SK-N-SH (cell line): ENCODE measurements at regions not wholly inside any gene's neighbourhood (a gene's known extent, or its start where the extent isn't known, plus 50 kb on each side); places are given as distances from the start of the nearest gene placed in this dataset.

ENCODE experiments used
- CTCF ChIA-PET: fragments of 300-600, 350-600 bp; formaldehyde crosslinking; extraction: SDS; loops from one replicate; lab custom pipeline; 2021; lab: Yijun Ruan, JAX
- POLR2A ChIA-PET: fragments of 350-600 bp; sonication (Branson Sonifier 250); formaldehyde crosslinking; extraction: SDS; loops from one replicate; lab custom pipeline; 2020; ENCODE audit warnings: antibody characterized with exemption, inconsistent platforms; lab: Yijun Ruan, JAX
- DNase-seq: peaks from one replicate; pipeline ENCODE4 v3.0.0; 2012
- H2AFZ ChIP-seq: fragments of 200-600 bp; sonication (generic); 2 replicates; pipeline ENCODE4 v1.8.1; 2016; ENCODE audit warnings: antibody characterized with exemption, mild to moderate bottlenecking, low read depth
- H3F3A ChIP-seq: fragments of 200-600 bp; sonication (generic); replicated peaks from 2 replicates; pipeline ENCODE3; 2016; ENCODE audit warnings: antibody characterized with exemption, mild to moderate bottlenecking; ENCODE audit not compliant: insufficient read depth
- H3K27ac ChIP-seq, 2 experiments: fragments of 200-500 bp in 1 of 2; fragments of 200-600 bp in 1 of 2; sonication (Bioruptor generic) in 1 of 2; sonication (generic), shearing (Covaris generic) in 1 of 2; 2 replicates each; pipeline versions ENCODE4 v1.5.1 to v1.6.1; 2014 to 2016; ENCODE audit warnings: low read depth in 2 of 2, inconsistent platforms in 1 of 2, low read length in 1 of 2, mild to moderate bottlenecking in 1 of 2, mixed read lengths in 1 of 2
- H3K27me3 ChIP-seq: fragments of 200-600 bp; sonication (generic), shearing (Covaris generic); 2 replicates; pipeline ENCODE4 v1.6.1; 2016; ENCODE audit warnings: mixed run types; ENCODE audit not compliant: insufficient read depth
- H3K36me3 ChIP-seq, 2 experiments: fragments of 200-500 bp in 1 of 2; fragments of 200-600 bp in 1 of 2; sonication (Bioruptor generic) in 1 of 2; sonication (generic) in 1 of 2; replicated peaks in 1 of 2; 2 replicates each; pipeline versions ENCODE3 to v1.5.1; 2014 to 2016; ENCODE audit warnings: low read length in 1 of 2, mild to moderate bottlenecking in 1 of 2; ENCODE audit not compliant: insufficient read depth in 2 of 2, control insufficient read depth in 1 of 2
- H3K4me1 ChIP-seq, 2 experiments: fragments of 200-500 bp in 1 of 2; fragments of 200-600 bp in 1 of 2; sonication (Bioruptor generic) in 1 of 2; sonication (generic), shearing (Covaris generic) in 1 of 2; 2 replicates each; pipeline versions ENCODE4 v1.5.1 to v1.6.1; 2014 to 2016; ENCODE audit warnings: low read depth in 1 of 2, low read length in 1 of 2, mixed run types in 1 of 2; ENCODE audit not compliant: insufficient read depth in 2 of 2, control insufficient read depth in 1 of 2
- H3K4me2 ChIP-seq: fragments of 200-600 bp; sonication (generic), shearing (Covaris generic); 2 replicates; pipeline ENCODE4 v1.6.1; 2017; ENCODE audit warnings: mixed run types
- H3K4me3 ChIP-seq, 2 experiments: fragments of 200-500 bp in 1 of 2; fragments of 200-600 bp in 1 of 2; sonication (Bioruptor generic) in 1 of 2; sonication (generic), shearing (Covaris generic) in 1 of 2; 2 replicates each; pipeline versions ENCODE4 v1.5.1 to v1.8.1; 2014 to 2016; ENCODE audit warnings: low read depth in 2 of 2, inconsistent platforms in 1 of 2, low read length in 1 of 2, mild to moderate bottlenecking in 1 of 2, mixed read lengths in 1 of 2, moderate library complexity in 1 of 2
- H3K79me2 ChIP-seq: fragments of 200-600 bp; sonication (generic); 2 replicates; pipeline ENCODE4 v1.8.1; 2017; ENCODE audit warnings: mild to moderate bottlenecking; ENCODE audit not compliant: insufficient read depth
- H3K9ac ChIP-seq: fragments of 200-600 bp; sonication (generic); 2 replicates; pipeline ENCODE4 v1.6.1; 2017; ENCODE audit warnings: mixed run types
- H3K9me2 ChIP-seq: fragments of 200-600 bp; sonication (generic); 2 replicates; pipeline ENCODE4 v1.6.1; 2017; ENCODE audit warnings: mixed run types
- H3K9me3 ChIP-seq: fragments of 200-600 bp; sonication (generic); 2 replicates; pipeline ENCODE4 v1.6.1; 2017; ENCODE audit warnings: mixed run types, mild to moderate bottlenecking, moderate library complexity
- H4K20me1 ChIP-seq: fragments of 200-600 bp; sonication (generic); 2 replicates; pipeline ENCODE4 v1.6.1; 2017; ENCODE audit warnings: mild to moderate bottlenecking, mixed run types; ENCODE audit not compliant: insufficient read depth
- CHD2 ChIP-seq: fragments of 150-350 bp; IDR thresholded peaks from 2 replicates; pipeline ENCODE4 v1.6.1; 2018; ENCODE audit warnings: low read length; ENCODE audit not compliant: partially characterized antibody
- CTCF ChIP-seq: fragments of 200-600 bp; sonication (generic); IDR thresholded peaks from 2 replicates; pipeline ENCODE4 v1.6.1; 2017; ENCODE audit warnings: antibody characterized with exemption, mild to moderate bottlenecking, moderate library complexity
- EP300 ChIP-seq, 2 experiments: IDR thresholded peaks; 2 replicates each; pipeline versions ENCODE4 v1.4.0 to v1.6.1; 2012; ENCODE audit warnings: borderline replicate concordance in 1 of 2, low read depth in 1 of 2, low read length in 1 of 2
- FOSL2 ChIP-seq: IDR thresholded peaks from 2 replicates; pipeline ENCODE4 v1.4.0; 2012; ENCODE audit warnings: low read depth, mild to moderate bottlenecking, moderate library complexity, borderline replicate concordance
- FOXJ3 ChIP-seq: sonication (generic); formaldehyde crosslinking; IDR thresholded peaks from 2 replicates; pipeline ENCODE4 v1.5.1; 2020; ENCODE audit warnings: mild to moderate bottlenecking, missing genetic modification reagents
- FOXM1 ChIP-seq: IDR thresholded peaks from 2 replicates; pipeline ENCODE4 v1.4.0; 2012; ENCODE audit warnings: low read depth, mild to moderate bottlenecking
- JUND ChIP-seq: IDR thresholded peaks from 2 replicates; pipeline ENCODE4 v1.4.0; 2012
- PBX3 ChIP-seq: IDR thresholded peaks from 2 replicates; pipeline ENCODE4; 2012
- POLR2AphosphoS5 ChIP-seq: IDR thresholded peaks from 2 replicates; pipeline ENCODE4 v1.6.1; 2012; ENCODE audit warnings: low read depth, low read length
- RAD21 ChIP-seq: IDR thresholded peaks from 2 replicates; pipeline ENCODE4 v1.6.1; 2012; ENCODE audit warnings: mild to moderate bottlenecking, low read length
- REST ChIP-seq: IDR thresholded peaks from 2 replicates; pipeline ENCODE4 v1.6.1; 2012; ENCODE audit warnings: mild to moderate bottlenecking, low read depth, low read length, moderate library complexity
- RFX5 ChIP-seq: IDR thresholded peaks from 2 replicates; pipeline ENCODE4 v1.6.1; 2012; ENCODE audit warnings: mild to moderate bottlenecking, improper control_type of control experiment, low read length
- RXRA ChIP-seq: IDR thresholded peaks from 2 replicates; pipeline ENCODE4 v1.4.0; 2012; ENCODE audit warnings: low read depth, mild to moderate bottlenecking, borderline replicate concordance
- SMC3 ChIP-seq: IDR thresholded peaks from 2 replicates; pipeline ENCODE4 v1.6.1; 2012; ENCODE audit warnings: low read depth, low read length, improper control_type of control experiment
- TAF1 ChIP-seq: IDR thresholded peaks from 2 replicates; pipeline ENCODE4 v1.6.1; 2012; ENCODE audit warnings: low read depth, mild to moderate bottlenecking, low read length, moderate library complexity, borderline replicate concordance
- ZBTB33 ChIP-seq: IDR thresholded peaks from 2 replicates; pipeline ENCODE4 v1.4.0; 2012; ENCODE audit warnings: low read depth, borderline replicate concordance
- WGBS: methylation state at CpG from one replicate; pipeline ENCODE4 v1.1.6; 2017; ENCODE audit warnings: low lambda C conversion rate; 5-methylcytosine and 5-hydroxymethylcytosine counted together

GRCh38 chr7:54332301-54332700 lies 209.9 kb upstream of the VSTM2A start:
- H3K4me2 ChIP-seq = no peak overlapping the region
- no peaks in the 10 kb centered on the region for H3F3A ChIP-seq
- no peak overlapping the region for H3K27ac ChIP-seq
- H3K36me3 ChIP-seq = no peaks in the 10 kb centered on the region
- no peaks in the 10 kb centered on the region for H3K9me2 ChIP-seq
- H3K4me1 ChIP-seq = no peaks in the 10 kb centered on the region
- H4K20me1 ChIP-seq = no peaks in the 10 kb centered on the region
- WGBS = 40% methylated on average over 2 of the region's 2 CpGs
- no peak overlapping the region for H3K4me3 ChIP-seq
- ChIA-PET POLR2A (no interaction called here), CTCF (no interaction called here)
- no peak overlapping the region for H2AFZ ChIP-seq
- no peaks in the 10 kb centered on the region for H3K9me3 ChIP-seq
- TF ChIP-seq FOSL2 (no peak), REST (no peak), PBX3 (no peak), FOXJ3 (no peak), JUND (no peak), POLR2AphosphoS5 (no peak), FOXM1 (no peak), TAF1 (no peak), EP300 (IDR thresholded peaks at IDR 0.05; ENCODE audit: borderline replicate concordance in 1 of 2, low read depth in 1 of 2, low read length in 1 of 2) (no peak)
- no peaks in the 10 kb centered on the region for H3K27me3 ChIP-seq
- no peak for DNase-seq
- no peak overlapping the region for H3K9ac ChIP-seq
- no peaks in the 10 kb centered on the region for H3K79me2 ChIP-seq

DNA sequence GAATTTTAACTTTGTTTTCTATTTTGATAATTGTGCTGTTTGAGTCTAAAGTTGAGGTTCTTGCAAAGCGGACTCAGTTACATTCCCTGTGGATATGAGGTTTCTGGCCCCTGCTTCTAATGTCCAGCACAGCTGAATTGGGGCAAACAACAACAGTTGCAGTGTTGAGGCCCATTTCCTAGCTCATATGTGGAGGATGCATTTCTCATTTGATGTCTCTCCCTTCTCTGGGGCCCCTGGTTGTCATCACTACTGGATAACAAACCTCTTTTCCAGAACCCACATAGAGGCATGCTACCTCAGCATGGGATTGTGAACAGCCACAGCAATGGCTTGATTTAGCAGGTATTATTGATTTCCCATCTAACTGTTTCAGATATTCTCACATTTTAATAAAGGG lies 208.2 kb upstream of the VSTM2A start:
- ChIA-PET POLR2A (no interaction called here), CTCF (no interaction called here)
- DNase-seq = no peak
- WGBS = 21% methylated on average over 1 of the region's 1 CpG
- H3K9me2 ChIP-seq = no peaks in the 10 kb centered on the region
- no peak overlapping the region for H3K9ac ChIP-seq
- no peak overlapping the region for H3K4me3 ChIP-seq
- no peaks in the 10 kb centered on the region for H3K9me3 ChIP-seq
- H3K4me2 ChIP-seq = no peak overlapping the region
- no peak overlapping the region for H2AFZ ChIP-seq
- no peaks in the 10 kb centered on the region for H3K79me2 ChIP-seq
- H4K20me1 ChIP-seq = no peaks in the 10 kb centered on the region
- H3K4me1 ChIP-seq = peaks cover 0 to 8% of the 10 kb centered on the region in 2 experiments; a peak in 2 of 4 replicates
- TF ChIP-seq FOSL2 (no peak), RXRA (no peak), RFX5 (no peak), PBX3 (no peak), CHD2 (no peak), RAD21 (no peak), EP300 (IDR thresholded peaks at IDR 0.05; ENCODE audit: borderline replicate concordance in 1 of 2, low read depth in 1 of 2, low read length in 1 of 2) (no peak), ZBTB33 (no peak), CTCF (no peak), SMC3 (no peak), TAF1 (no peak)
- H3F3A ChIP-seq = no peaks in the 10 kb centered on the region
- H3K27ac ChIP-seq = no peak overlapping the region
- H3K27me3 ChIP-seq = no peaks in the 10 kb centered on the region
- H3K36me3 ChIP-seq = no peaks in the 10 kb centered on the region
